A673 (cell line): ENCODE measurements at regions not wholly inside any gene's neighbourhood (a gene's known extent, or its start where the extent isn't known, plus 50 kb on each side); places are given as distances from the start of the nearest gene placed in this dataset.

Experiments
- CTCF ChIP-seq: fragments of 300-800, 200-600 bp; sonication (generic); conservative IDR thresholded peaks from 2 replicates; pipeline ENCODE4 v1.5.1; 2017; ENCODE audit warnings: low read depth, mild to moderate bottlenecking, antibody characterized with exemption, low read length, moderate library complexity, mixed read lengths
- EZH2 ChIP-seq: fragments of 200-600 bp; sonication (generic); IDR thresholded peaks from 2 replicates; pipeline ENCODE4 v1.6.1; 2017; ENCODE audit warnings: borderline replicate concordance, low read depth, mild to moderate bottlenecking, mixed read lengths, antibody characterized with exemption, low read length; ENCODE audit not compliant: poor library complexity, severe bottlenecking

GRCh38 chr3:117161816-117162215, 452.2 kb downstream of the TUSC7 start:
- no peak for TF ChIP-seq CTCF
- no peak for TF ChIP-seq EZH2
